DOHH2 (cell line): ENCODE measurements at regions not wholly inside any gene's neighbourhood (a gene's known extent, or its start where the extent isn't known, plus 50 kb on each side); places are given as distances from the start of the nearest gene placed in this dataset.
A peak's percentile ranks its signal among the peaks of the same experiment; 100 is the strongest.

Source experiments
- H3F3A ChIP-seq: fragments of 200-600 bp; sonication (generic), shearing (Covaris generic); 2 replicates; pipeline ENCODE4 v1.6.0; 2016; ENCODE audit warnings: antibody characterized with exemption, mild to moderate bottlenecking; ENCODE audit not compliant: control insufficient read depth, insufficient read depth
- H3K27ac ChIP-seq: fragments of 200-600 bp; sonication (generic); 2 replicates; pipeline ENCODE4 v1.5.1; 2014; ENCODE audit warnings: low read depth, mild to moderate bottlenecking, low read length, moderate library complexity
- H3K27me3 ChIP-seq: fragments of 200-600 bp; sonication (generic); 2 replicates; pipeline ENCODE4 v1.6.1; 2014; ENCODE audit warnings: mild to moderate bottlenecking, low read length, mixed read lengths; ENCODE audit not compliant: control insufficient read depth
- H3K36me3 ChIP-seq: fragments of 200-600 bp; sonication (generic); 2 replicates; pipeline ENCODE4 v1.6.1; 2014; ENCODE audit warnings: mild to moderate bottlenecking, low read length, moderate library complexity, mixed read lengths; ENCODE audit not compliant: control insufficient read depth
- H3K4me1 ChIP-seq: fragments of 200-600 bp; sonication (generic); 2 replicates; pipeline ENCODE4 v1.6.1; 2014; ENCODE audit warnings: mild to moderate bottlenecking, low read length, mixed read lengths; ENCODE audit not compliant: control insufficient read depth
- H3K4me2 ChIP-seq: fragments of 200-600 bp; sonication (generic); 2 replicates; pipeline ENCODE4 v1.6.0; 2014; ENCODE audit warnings: mild to moderate bottlenecking, low read length, moderate library complexity
- H3K4me3 ChIP-seq: fragments of 200-600 bp; sonication (generic); 2 replicates; pipeline ENCODE4 v1.5.1; 2014; ENCODE audit warnings: mild to moderate bottlenecking, low read length, mixed read lengths
- H3K79me2 ChIP-seq: fragments of 200-600 bp; sonication (generic); 2 replicates; pipeline ENCODE4 v1.6.1; 2014; ENCODE audit warnings: mild to moderate bottlenecking, low read length, mixed read lengths; ENCODE audit not compliant: control insufficient read depth
- H3K9me2 ChIP-seq: fragments of 200-600 bp; sonication (generic); replicated peaks from 2 replicates; pipeline ENCODE4 v1.6.1; 2014; ENCODE audit warnings: mild to moderate bottlenecking, low read length, mixed read lengths; ENCODE audit not compliant: control insufficient read depth
- H3K9me3 ChIP-seq: fragments of 200-600 bp; sonication (generic); 2 replicates; pipeline ENCODE4 v1.6.1; 2014; ENCODE audit warnings: antibody characterized with exemption, low read length, mixed read lengths; ENCODE audit not compliant: control insufficient read depth, insufficient read depth
- H4K20me1 ChIP-seq: fragments of 200-600 bp; sonication (generic); 2 replicates; pipeline ENCODE4 v1.6.0; 2014; ENCODE audit warnings: low read depth, mild to moderate bottlenecking, antibody characterized with exemption, low read length, moderate library complexity; ENCODE audit not compliant: control insufficient read depth, insufficient read depth
- CTCF ChIP-seq: fragments of 200-600 bp; sonication (generic); IDR thresholded peaks from one replicate; pipeline ENCODE4 v1.5.1; 2014; ENCODE audit warnings: antibody characterized with exemption, mild to moderate bottlenecking, low read depth, low read length; ENCODE audit not compliant: poor library complexity, severe bottlenecking
- EZH2phosphoT487 ChIP-seq: fragments of 200-600 bp; sonication (generic); IDR thresholded peaks from 2 replicates; pipeline ENCODE4 v1.6.1; 2017; ENCODE audit warnings: borderline replicate concordance, mild to moderate bottlenecking, antibody characterized with exemption, low read length, moderate library complexity, mixed read lengths

GRCh38 chr17:70621566-70621965 lies 452.2 kb downstream of the KCNJ2 start:
- H3K4me1 ChIP-seq, result peaks cover 5% of the 10 kb centered on the region; the same call in 1 of the 2 replicates
- H3K9me2 ChIP-seq, result no peaks in the 10 kb centered on the region
- no peak overlapping the region for H3K4me3 ChIP-seq
- H3K79me2 ChIP-seq, result no peaks in the 10 kb centered on the region
- TF ChIP-seq CTCF, result no peak
- no peak for TF ChIP-seq EZH2phosphoT487
- H3K27me3 ChIP-seq, result no peaks in the 10 kb centered on the region
- no peaks in the 10 kb centered on the region for H4K20me1 ChIP-seq
- no peaks in the 10 kb centered on the region for H3F3A ChIP-seq
- no peaks in the 10 kb centered on the region for H3K9me3 ChIP-seq
- H3K36me3 ChIP-seq, result no peaks in the 10 kb centered on the region
- no peak overlapping the region for H3K27ac ChIP-seq
- H3K4me2 ChIP-seq, result no peak overlapping the region

- Histone ChIP-seq H3F3A (no peaks in the 10 kb centered on the region), H3K4me2 (no peak overlapping the region), H3K27ac (no peak overlapping the region), H4K20me1 (no peaks in the 10 kb centered on the region), H3K79me2 (no peaks in the 10 kb centered on the region), H3K27me3 (no peaks in the 10 kb centered on the region), H3K4me1 (peaks cover 5% of the 10 kb centered on the region; the same call in 1 of the 2 replicates), H3K4me3 (no peak overlapping the region), H3K36me3 (no peaks in the 10 kb centered on the region), H3K9me3 (no peaks in the 10 kb centered on the region), H3K9me2 (no peaks in the 10 kb centered on the region)
- no peak for TF ChIP-seq EZH2phosphoT487
- peak; percentile 62 for TF ChIP-seq CTCF
Measured at GRCh38 chr17:70622368-70623260, 453.3 kb downstream of the KCNJ2 start.

- H3F3A ChIP-seq, result no peaks in the 10 kb centered on the region
- TF ChIP-seq EZH2phosphoT487, result no peak
- no peak for TF ChIP-seq CTCF
- no peaks in the 10 kb centered on the region for H3K9me3 ChIP-seq
- peaks cover 5% of the 10 kb centered on the region; the same call in 1 of the 2 replicates for H3K4me1 ChIP-seq
- H3K27ac ChIP-seq, result no peak overlapping the region
- no peaks in the 10 kb centered on the region for H3K27me3 ChIP-seq
- no peak overlapping the region for H3K4me3 ChIP-seq
- no peak overlapping the region for H3K4me2 ChIP-seq
- H3K9me2 ChIP-seq, result no peaks in the 10 kb centered on the region
- no peaks in the 10 kb centered on the region for H3K36me3 ChIP-seq
- no peaks in the 10 kb centered on the region for H3K79me2 ChIP-seq
- no peaks in the 10 kb centered on the region for H4K20me1 ChIP-seq
Measured at GRCh38 chr17:70624211-70624610, 454.9 kb downstream of the KCNJ2 start.
